ENCODE measurements at regions not wholly inside any gene's neighbourhood (a gene's known extent, or its start where the extent isn't known, plus 50 kb on each side); places are given as distances from the start of the nearest gene placed in this dataset.

- Histone ChIP-seq H3K36me3 (ENCODE audit: control insufficient read depth, insufficient read depth, low read length) (no peaks in the 10 kb centered on the region), H3K27ac (ENCODE audit: low read length) (no peak overlapping the region), H3K27me3 (ENCODE audit: control insufficient read depth, insufficient read depth, low read length) (no peaks in the 10 kb centered on the region), H3K9me3 (ENCODE audit: control insufficient read depth, insufficient read depth, low read length) (no peaks in the 10 kb centered on the region), H3K4me1 (ENCODE audit: control insufficient read depth, insufficient read depth, low read length) (no peaks in the 10 kb centered on the region), H3K4me3 (ENCODE audit: low read length) (no peak overlapping the region)
- 79% methylated on average over 4 of the region's 4 CpGs for WGBS (ENCODE audit: insufficient coverage)
- no peak overlapping the region for H3K27ac Mint-ChIP-seq
- intact Hi-C loops (cut with micrococcal nuclease), result no loop called here
- H3K36me3 Mint-ChIP-seq, result no peaks in the 10 kb centered on the region
- H3K4me3 Mint-ChIP-seq, result no peak overlapping the region
- no peaks in the 10 kb centered on the region for H3K4me1 Mint-ChIP-seq
- DNase-seq (no peak), ATAC-seq (no peak)
- no peaks in the 10 kb centered on the region for H3K27me3 Mint-ChIP-seq (ENCODE audit: low read depth in 2 of 2)
- TF ChIP-seq CTCF (IDR thresholded peaks at IDR 0.05), result no peak
- no peaks in the 10 kb centered on the region for H3K9me3 Mint-ChIP-seq
These were observed 335.4 kb upstream of the ANKRD30A start for GRCh38 chr10:36789974-36790373.

- DNase-seq, result no peak
These were observed 337.2 kb upstream of the ANKRD30A start for GRCh38 chr10:36788152-36788551.

GRCh38 chr10:36783400-36783799 is 342.0 kb upstream of the ANKRD30A start:
- no peaks in the 10 kb centered on the region for H3K4me1 ChIP-seq (ENCODE audit: control insufficient read depth, insufficient read depth, low read length)
- WGBS (ENCODE audit: insufficient coverage), result 82% methylated on average over 5 of the region's 5 CpGs
- no peak for TF ChIP-seq CTCF (IDR thresholded peaks at IDR 0.05)
- no peak for ATAC-seq
- Mint-ChIP-seq H3K27me3 (ENCODE audit: low read depth in 2 of 2) (no peaks in the 10 kb centered on the region), H3K4me3 (no peak overlapping the region), H3K27ac (no peak overlapping the region), H3K36me3 (no peaks in the 10 kb centered on the region), H3K9me3 (no peaks in the 10 kb centered on the region), H3K4me1 (no peaks in the 10 kb centered on the region)
- H3K9me3 ChIP-seq (ENCODE audit: control insufficient read depth, insufficient read depth, low read length), result no peaks in the 10 kb centered on the region
- no peak overlapping the region for H3K27ac ChIP-seq (ENCODE audit: low read length)
- no peaks in the 10 kb centered on the region for H3K36me3 ChIP-seq (ENCODE audit: control insufficient read depth, insufficient read depth, low read length)
- intact Hi-C loops (cut with micrococcal nuclease), result no loop called here
- no peaks in the 10 kb centered on the region for H3K27me3 ChIP-seq (ENCODE audit: control insufficient read depth, insufficient read depth, low read length)
- H3K4me3 ChIP-seq (ENCODE audit: low read length), result no peak overlapping the region
- DNase-seq, result no peak

More at GRCh38 chr10:36788152-36788551, 337.2 kb upstream of the ANKRD30A start:
- H3K27me3 Mint-ChIP-seq (ENCODE audit: low read depth in 2 of 2), result no peaks in the 10 kb centered on the region
- H3K27ac Mint-ChIP-seq, result no peak overlapping the region
- ATAC-seq, result no peak
- H3K4me3 Mint-ChIP-seq, result no peak overlapping the region
- H3K36me3 ChIP-seq (ENCODE audit: control insufficient read depth, insufficient read depth, low read length), result no peaks in the 10 kb centered on the region
- TF ChIP-seq CTCF (IDR thresholded peaks at IDR 0.05), result no peak
- H3K27ac ChIP-seq (ENCODE audit: low read length), result no peak overlapping the region
- no peak overlapping the region for H3K4me3 ChIP-seq (ENCODE audit: low read length)
- H3K36me3 Mint-ChIP-seq, result no peaks in the 10 kb centered on the region
- no CpG with 5 or more reads among the region's 2 CpGs for WGBS (ENCODE audit: insufficient coverage)
- H3K4me1 ChIP-seq (ENCODE audit: control insufficient read depth, insufficient read depth, low read length), result no peaks in the 10 kb centered on the region
- intact Hi-C loops (cut with micrococcal nuclease), result no loop called here
- no peaks in the 10 kb centered on the region for H3K9me3 Mint-ChIP-seq
- H3K9me3 ChIP-seq (ENCODE audit: control insufficient read depth, insufficient read depth, low read length), result no peaks in the 10 kb centered on the region
- no peaks in the 10 kb centered on the region for H3K27me3 ChIP-seq (ENCODE audit: control insufficient read depth, insufficient read depth, low read length)
- no peaks in the 10 kb centered on the region for H3K4me1 Mint-ChIP-seq

GRCh38 chr10:36781570-36781969 is 343.8 kb upstream of the ANKRD30A start:
- Histone ChIP-seq H3K4me3 (ENCODE audit: low read length) (no peak overlapping the region), H3K9me3 (ENCODE audit: control insufficient read depth, insufficient read depth, low read length) (no peaks in the 10 kb centered on the region), H3K4me1 (ENCODE audit: control insufficient read depth, insufficient read depth, low read length) (no peaks in the 10 kb centered on the region), H3K27me3 (ENCODE audit: control insufficient read depth, insufficient read depth, low read length) (no peaks in the 10 kb centered on the region), H3K27ac (ENCODE audit: low read length) (no peak overlapping the region), H3K36me3 (ENCODE audit: control insufficient read depth, insufficient read depth, low read length) (no peaks in the 10 kb centered on the region)
- Mint-ChIP-seq H3K4me1 (no peaks in the 10 kb centered on the region), H3K9me3 (no peaks in the 10 kb centered on the region), H3K36me3 (no peaks in the 10 kb centered on the region), H3K27me3 (ENCODE audit: low read depth in 2 of 2) (no peaks in the 10 kb centered on the region), H3K4me3 (no peak overlapping the region), H3K27ac (no peak overlapping the region)
- WGBS (ENCODE audit: insufficient coverage), result 52% methylated on average over 5 of the region's 5 CpGs
- DNase-seq (no peak), ATAC-seq (no peak)
- no peak for TF ChIP-seq CTCF (IDR thresholded peaks at IDR 0.05)
- intact Hi-C loops (cut with micrococcal nuclease), result no loop called here

All from natural killer cell (primary cell).